22Rv1 (cell line): ENCODE measurements at regions not wholly inside any gene's neighbourhood (a gene's known extent, or its start where the extent isn't known, plus 50 kb on each side); places are given as distances from the start of the nearest gene placed in this dataset.

Experiments used
- H3K27ac ChIP-seq: fragments of 450-650 bp; 2 replicates; pipeline ENCODE4 v1.5.1; 2017
- ZFX ChIP-seq: fragments of 450-650 bp; IDR thresholded peaks from 2 replicates; pipeline ENCODE4 v1.6.1; 2017; ENCODE audit warnings: antibody characterized with exemption, borderline replicate concordance
- TF ChIP-seq, protein P1 (sequence below): fragments of 450-650 bp; IDR thresholded peaks from 2 replicates; pipeline ENCODE4 v1.5.1; 2017; ENCODE audit warnings: mild to moderate bottlenecking

DNA sequence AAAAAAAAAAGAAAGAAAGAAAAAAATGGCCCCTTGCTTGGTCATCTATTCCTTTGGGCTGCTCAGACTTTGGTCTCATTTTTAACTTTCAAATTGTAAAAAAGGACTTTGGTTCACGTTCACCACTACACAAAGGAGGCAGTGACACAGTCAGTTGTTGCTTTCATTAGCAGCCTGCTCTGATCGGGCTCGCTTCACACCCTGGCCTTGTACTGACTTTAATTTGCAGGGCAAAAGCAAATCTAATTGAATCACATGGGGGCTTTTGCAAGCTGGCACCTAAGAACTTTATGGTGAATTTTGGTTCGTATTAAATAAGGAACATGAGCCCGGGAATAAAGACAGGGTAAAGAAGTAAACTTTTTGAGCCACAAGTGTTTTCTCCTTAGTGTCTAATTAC is 103.6 kb upstream of the CDH11 start:
- no peak overlapping the region for H3K27ac ChIP-seq
- no peak for TF ChIP-seq ZFX
- TF ChIP-seq, protein P1, sequence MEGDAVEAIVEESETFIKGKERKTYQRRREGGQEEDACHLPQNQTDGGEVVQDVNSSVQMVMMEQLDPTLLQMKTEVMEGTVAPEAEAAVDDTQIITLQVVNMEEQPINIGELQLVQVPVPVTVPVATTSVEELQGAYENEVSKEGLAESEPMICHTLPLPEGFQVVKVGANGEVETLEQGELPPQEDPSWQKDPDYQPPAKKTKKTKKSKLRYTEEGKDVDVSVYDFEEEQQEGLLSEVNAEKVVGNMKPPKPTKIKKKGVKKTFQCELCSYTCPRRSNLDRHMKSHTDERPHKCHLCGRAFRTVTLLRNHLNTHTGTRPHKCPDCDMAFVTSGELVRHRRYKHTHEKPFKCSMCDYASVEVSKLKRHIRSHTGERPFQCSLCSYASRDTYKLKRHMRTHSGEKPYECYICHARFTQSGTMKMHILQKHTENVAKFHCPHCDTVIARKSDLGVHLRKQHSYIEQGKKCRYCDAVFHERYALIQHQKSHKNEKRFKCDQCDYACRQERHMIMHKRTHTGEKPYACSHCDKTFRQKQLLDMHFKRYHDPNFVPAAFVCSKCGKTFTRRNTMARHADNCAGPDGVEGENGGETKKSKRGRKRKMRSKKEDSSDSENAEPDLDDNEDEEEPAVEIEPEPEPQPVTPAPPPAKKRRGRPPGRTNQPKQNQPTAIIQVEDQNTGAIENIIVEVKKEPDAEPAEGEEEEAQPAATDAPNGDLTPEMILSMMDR = no peak

DNA sequence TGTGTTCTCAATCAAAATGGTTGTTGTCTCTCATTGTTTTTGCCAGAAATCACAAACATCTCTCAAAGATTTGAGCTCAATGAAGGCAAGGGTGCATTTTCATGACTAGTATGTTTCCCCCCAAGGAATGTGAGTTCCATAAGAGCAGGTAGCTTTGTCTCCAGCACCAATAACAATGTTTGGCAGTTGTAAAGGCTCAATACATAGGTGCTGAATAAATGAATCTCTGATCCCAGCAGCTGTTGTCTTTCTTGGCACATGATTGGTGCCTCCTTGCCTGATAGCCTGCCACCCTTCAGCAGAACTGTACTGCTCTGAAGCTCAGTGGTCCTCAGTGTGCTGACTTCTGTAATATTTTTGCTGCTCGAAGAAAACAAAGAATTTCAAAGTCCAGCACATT is 103.1 kb upstream of the CDH11 start:
- TF ChIP-seq, protein P1 = no peak
- TF ChIP-seq ZFX = no peak
- no peak overlapping the region for H3K27ac ChIP-seq

DNA sequence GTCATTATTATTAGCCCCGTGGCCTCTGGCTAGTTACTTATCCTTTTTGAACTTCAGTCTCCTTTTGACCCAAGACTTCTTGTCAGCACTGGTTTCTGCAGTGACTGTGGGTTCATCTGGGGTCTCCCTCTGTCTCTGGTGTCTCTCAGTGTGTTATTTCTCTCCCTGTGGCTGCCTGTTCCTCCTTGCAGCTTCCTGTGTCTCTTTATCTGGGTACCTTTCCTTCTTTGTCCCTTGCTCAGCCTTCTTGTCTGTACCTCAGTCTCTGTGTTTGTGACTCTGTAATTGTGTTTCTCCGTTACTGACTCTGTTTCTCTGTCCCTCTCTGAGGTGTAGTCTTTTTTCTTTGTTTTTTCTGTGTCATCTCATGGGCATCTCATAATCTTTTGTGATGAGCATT is 102.6 kb upstream of the CDH11 start:
- TF ChIP-seq, protein P1 = no peak
- TF ChIP-seq ZFX = no peak
- no peak overlapping the region for H3K27ac ChIP-seq

DNA sequence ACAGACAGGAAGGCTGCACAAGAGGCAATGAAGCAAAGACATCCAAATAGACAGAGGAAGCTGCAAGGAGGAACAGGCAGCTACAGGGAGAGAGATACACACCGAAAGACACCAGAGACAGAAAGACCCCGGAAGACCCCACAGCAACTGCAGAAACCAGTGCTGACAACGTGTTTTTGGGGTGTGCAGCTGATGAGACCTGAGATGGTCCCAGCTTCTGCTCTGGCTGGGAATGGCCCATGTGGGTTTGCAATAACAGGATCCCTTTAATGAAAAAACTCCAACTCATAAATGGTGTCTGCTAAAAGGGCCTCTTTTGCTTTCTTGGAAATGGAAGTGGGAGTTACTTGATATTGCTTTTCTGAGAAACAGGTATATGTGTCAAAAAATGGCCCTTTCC is 101.5 kb upstream of the CDH11 start:
- TF ChIP-seq, protein P1 = no peak
- no peak overlapping the region for H3K27ac ChIP-seq

DNA sequence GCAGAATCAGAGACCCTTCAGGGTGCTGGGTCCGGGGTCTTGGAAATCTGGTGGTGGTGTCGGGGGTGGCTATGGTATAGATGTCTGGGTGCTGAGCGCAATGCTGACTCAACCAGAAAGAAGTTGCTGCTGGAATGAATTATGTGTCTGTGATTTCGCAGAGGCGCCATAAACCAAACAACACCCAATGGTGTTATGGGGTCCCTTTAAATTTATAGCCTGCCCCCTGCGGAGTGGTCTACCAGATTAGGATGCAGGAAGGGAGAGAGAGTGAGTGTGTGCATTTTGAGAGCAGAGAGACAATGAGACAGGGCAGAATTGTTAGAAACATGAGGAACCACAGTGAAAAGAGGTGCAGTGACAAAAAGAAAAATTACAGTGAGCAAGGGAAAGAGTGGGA is 100.7 kb upstream of the CDH11 start:
- no peak overlapping the region for H3K27ac ChIP-seq
- TF ChIP-seq, protein P1 = no peak

DNA sequence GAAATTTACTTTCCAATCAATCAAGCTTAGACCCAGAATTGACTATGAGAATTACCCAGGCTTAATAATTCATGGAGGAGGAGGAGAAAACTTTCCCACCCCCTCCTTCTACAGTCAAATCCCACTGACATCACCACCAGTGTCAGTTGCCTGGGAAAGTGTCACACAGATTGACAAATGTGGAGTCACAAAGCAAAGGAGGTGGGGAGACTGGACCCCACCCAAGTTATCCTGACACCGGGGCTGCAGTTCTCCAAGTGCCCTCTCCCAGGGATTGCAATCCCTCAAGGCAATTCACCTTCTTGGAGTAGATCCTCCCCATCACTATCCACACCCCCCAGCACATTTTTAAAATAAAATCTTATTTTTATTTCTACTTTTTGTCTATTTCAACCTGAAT is 100.2 kb upstream of the CDH11 start:
- TF ChIP-seq ZFX = no peak
- TF ChIP-seq, protein P1 = no peak
- H3K27ac ChIP-seq = no peak overlapping the region

DNA sequence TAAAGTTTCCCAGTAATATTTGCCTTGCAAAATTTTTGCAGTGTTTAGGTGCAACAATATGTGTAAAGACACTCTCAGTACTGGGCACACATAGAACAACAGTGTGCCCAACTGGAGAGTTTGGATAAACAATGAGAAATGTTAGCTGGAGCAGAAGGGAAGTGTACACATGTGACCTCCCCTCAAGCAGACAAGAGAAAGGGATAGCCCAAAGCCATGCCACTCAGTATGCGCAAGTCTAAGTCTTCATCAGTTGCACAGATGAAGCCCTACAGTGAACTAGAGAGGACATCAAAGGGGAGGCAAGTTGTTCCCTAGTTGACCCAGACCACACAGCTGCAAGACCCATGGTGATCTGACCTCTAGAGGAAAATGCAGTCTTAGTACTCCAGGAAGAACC is 97.9 kb upstream of the CDH11 start:
- TF ChIP-seq, protein P1 = no peak
- TF ChIP-seq ZFX = no peak
- H3K27ac ChIP-seq = no peak overlapping the region
